DMS 273 treated with DMSO at 0.1 percent for 48 hours (cell line): ENCODE measurements at regions not wholly inside any gene's neighbourhood (a gene's known extent, or its start where the extent isn't known, plus 50 kb on each side); places are given as distances from the start of the nearest gene placed in this dataset.

Experiments
- DNase-seq: peaks from one replicate; lab custom pipeline; 2025; lab: John Stamatoyannopoulos, UW

DNA sequence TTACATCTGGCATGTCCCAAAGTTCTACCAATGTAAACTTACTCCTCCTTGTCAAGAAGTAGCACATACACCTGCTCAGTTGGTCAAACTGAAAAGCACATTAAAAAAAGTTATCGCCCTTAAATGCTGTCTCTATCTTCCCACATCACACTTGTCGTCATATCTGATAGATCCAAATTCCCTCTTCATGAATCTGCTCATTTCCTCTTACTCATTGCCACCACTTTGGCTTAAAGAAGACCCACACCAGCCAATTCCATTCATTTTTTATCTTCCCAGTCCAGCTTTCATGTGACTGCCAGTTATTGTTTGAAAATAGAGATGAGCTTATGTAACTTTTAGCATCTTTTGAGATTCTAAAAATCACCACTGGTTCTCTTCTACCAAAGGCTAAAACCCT lies 305.9 kb upstream of the MTNR1B start:
- no peak for DNase-seq

DNA sequence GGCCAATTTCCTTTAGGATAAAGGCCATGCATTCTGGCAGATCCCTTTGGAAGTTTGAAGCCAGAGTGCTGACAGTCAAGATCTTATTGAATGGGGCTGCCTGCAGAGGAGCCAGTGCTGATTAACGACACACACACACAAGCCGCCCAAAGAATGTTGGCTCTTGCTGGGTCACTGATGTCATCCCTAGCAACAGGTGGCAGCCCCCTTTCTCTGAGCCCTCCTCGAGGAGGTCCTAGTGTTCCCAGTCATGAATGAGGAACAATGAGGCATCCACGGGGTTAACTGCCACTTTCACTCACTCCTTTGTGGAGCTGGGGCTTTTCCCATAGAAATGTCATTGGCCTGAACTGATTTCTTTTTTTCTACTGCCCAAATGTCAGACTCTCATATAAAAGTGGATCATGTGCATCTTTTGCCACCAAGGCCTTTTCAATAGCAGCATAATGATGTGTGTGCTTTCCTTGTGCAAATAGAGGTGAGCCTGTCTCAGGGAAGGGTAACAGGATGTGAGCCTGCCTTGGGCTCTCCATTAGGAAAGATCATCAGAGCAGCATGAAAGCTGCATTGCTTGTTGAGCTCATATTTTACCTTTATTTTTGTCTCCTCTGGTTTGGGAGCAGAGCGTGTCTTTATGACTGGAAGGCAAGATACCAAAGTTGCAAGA lies 301.8 kb upstream of the MTNR1B start:
- DNase-seq, result no peak

GRCh38 chr11:92670308-92670890 lies 299.1 kb upstream of the MTNR1B start:
- DNase-seq, result no peak

- no peak for DNase-seq
These were observed 298.4 kb upstream of the MTNR1B start for GRCh38 chr11:92671081-92671480.

- DNase-seq, result no peak
These were observed 294.1 kb upstream of the MTNR1B start for GRCh38 chr11:92675303-92675702.

GRCh38 chr11:92675810-92676209 lies 293.6 kb upstream of the MTNR1B start:
- no peak for DNase-seq

- no peak for DNase-seq
These were observed 291.3 kb upstream of the MTNR1B start for GRCh38 chr11:92678008-92678611.

DNA sequence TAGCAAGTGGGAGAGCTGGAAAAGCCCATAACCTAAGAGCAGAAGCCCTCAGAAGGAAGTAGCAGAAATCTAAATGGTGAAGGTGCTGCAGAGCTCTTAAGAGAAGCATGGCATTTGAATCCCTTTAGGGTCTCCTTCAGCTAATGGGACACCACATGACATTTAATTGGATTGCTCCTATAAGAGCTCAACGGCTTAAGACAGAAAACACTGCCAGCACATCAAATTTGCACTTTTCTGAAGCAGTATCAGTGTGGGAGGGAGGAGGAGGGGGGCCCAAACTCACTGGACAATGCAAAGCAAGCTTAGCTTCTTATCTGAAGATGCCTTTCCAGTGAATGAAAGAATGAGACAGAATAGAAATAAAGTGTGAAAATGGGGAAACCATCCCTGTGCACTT lies 287.9 kb upstream of the MTNR1B start:
- DNase-seq, result no peak

DNA sequence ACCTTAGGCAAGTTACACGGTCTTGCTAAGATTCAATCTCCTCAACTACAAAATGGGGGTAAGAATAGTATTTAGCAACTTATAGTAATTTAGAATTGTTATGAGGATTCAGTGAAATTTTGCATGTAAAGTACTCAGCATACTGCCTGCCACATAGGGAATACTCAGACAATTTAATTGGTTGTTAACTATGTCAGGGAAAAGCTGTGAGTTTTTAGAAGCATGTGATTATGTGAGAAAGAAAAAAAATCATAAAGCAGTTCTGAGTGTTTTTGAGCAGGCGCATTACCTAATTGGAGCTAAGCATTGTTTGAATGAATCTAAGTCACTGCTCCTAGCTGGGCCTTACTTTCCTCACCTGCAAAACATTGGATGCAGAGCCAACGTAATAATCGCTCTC lies 287.3 kb upstream of the MTNR1B start:
- no peak for DNase-seq

GRCh38 chr11:92682952-92683351 lies 286.5 kb upstream of the MTNR1B start:
- DNase-seq, result no peak

- no peak for DNase-seq
These were observed 284.4 kb upstream of the MTNR1B start for GRCh38 chr11:92685049-92685448.

GRCh38 chr11:92687724-92688123 lies 281.7 kb upstream of the MTNR1B start:
- DNase-seq, result no peak

- DNase-seq, result no peak
These were observed 281.0 kb upstream of the MTNR1B start for GRCh38 chr11:92688416-92688815.

DNA sequence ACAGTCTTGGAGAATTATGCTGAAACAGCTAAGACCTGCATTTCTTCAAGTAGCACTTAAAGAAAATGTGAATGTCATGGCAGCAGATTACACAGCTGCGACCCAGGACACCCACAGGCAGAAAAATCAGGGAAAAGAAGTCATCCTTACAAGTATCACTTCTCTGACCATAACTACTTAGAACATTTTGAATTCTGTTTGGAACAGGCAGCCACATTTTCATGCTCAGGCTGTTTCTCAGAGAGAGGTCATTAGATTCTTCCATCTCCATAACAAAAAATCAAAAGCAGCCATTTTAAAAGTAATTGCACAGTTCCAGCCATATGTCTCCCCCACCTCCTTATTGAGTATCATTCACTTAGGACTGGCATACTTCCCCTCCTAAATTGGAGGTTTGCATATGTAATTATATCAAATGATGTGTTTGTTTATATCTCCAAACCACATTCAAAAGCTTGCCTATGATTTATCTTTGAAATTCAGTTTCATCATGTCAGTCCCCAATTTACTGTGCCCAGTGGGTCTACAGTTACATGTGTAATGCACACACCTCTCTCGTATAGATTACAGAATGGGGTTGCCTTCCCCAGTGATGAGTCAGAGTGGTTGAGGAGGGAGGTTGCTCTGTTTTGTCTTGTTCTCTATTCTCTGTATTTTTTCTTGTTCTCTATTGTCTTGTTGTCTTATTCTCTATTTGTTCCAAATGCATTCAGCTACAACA lies 276.5 kb upstream of the MTNR1B start:
- DNase-seq, result no peak

DNA sequence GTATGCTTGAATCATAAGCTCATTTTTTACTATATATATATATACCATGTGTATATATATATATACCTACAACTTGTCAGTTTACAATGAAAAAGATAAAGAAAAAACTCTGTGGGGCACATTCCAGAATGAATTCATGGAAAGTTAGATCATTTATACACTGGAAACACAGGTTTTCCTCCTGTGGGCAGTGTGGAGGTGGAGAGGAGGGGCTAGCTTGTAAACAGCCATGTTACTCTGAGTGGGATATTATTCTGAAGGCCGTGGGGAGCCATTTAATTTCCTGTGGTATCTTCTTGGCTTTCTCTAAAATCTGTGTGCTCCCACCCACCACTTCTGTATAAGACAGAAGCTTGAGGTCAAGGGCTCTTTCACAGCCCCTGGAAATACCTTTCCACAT lies 273.4 kb upstream of the MTNR1B start:
- no peak for DNase-seq

DNA sequence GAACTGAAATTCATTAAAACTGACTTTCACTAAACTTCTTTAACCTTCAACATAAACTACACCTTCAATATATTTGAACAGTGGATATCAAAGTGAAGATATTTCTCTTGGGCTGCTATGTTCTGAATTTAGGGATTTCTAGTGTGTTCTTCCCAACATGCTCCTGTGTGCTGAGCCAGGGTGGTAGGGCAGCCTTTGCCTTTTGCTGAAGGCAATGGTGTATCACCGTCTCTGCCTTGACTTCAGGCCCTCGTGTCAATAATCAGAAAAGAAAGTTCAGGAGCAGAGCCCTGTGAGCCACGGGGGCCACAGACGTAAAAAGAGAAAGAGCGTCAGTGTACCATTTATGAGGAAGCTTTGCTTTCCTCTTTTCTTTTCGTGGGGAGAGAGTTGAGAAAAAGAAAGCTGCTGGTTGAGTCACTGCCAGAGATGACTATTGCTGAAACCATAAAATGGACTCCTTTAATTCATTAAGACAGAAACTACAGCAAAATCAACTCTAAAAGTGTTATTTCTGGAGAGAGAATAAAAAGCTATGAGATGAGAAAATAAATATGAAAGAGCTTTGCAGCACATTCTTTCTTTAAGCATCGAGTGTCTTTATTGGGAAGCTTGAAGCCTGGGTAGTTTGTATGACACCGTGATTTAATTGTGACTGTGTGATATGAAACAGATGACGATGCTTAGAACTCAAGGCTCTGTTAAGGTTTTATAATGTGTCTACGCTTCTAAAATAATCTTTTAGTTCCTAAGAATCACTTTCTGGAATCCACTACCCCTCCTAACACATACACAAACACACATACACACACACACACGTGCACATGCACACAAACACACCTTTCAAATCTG lies 271.8 kb upstream of the MTNR1B start:
- no peak for DNase-seq

- no peak for DNase-seq
These were observed 270.7 kb upstream of the MTNR1B start for GRCh38 chr11:92698742-92699141.

DNA sequence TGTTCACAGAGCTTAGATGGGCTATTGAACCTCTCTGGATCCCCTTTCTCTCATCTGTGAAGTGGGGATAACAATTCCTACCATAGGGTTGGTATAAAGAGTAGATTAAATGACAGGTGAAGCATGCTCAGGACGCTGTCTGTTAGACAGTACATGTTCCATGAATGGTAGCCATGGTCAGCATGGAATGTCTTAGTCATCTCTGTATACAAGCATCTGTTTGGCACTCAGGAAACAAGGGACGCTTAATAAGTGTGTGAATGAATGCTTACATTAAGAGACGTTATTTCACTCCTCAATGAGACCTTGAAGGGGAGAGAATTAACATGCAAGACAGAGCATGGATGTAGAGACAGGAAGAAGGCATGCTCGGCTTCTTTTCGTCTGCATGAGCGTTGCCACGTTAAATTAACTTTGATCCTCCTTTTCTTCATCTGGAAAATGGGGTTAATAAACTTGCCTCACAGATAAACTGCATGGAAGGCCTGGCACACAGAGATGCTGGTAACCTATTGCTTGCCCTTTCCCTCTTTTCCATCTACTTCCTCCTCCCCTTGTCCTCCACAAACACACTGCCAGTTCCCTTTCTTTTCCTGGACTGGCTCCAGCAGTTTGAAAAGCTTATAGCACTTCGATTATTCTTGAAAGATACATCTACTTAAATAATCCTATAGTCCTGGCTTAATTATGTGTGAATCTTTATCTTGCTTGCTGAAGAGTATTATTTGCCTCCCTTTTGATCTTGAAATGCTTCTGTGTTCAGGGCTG lies 267.2 kb upstream of the MTNR1B start:
- DNase-seq, result no peak

- no peak for DNase-seq
These were observed 266.5 kb upstream of the MTNR1B start for GRCh38 chr11:92702805-92703448.

- no peak for DNase-seq
These were observed 266.0 kb upstream of the MTNR1B start for GRCh38 chr11:92703449-92703830.

DNA sequence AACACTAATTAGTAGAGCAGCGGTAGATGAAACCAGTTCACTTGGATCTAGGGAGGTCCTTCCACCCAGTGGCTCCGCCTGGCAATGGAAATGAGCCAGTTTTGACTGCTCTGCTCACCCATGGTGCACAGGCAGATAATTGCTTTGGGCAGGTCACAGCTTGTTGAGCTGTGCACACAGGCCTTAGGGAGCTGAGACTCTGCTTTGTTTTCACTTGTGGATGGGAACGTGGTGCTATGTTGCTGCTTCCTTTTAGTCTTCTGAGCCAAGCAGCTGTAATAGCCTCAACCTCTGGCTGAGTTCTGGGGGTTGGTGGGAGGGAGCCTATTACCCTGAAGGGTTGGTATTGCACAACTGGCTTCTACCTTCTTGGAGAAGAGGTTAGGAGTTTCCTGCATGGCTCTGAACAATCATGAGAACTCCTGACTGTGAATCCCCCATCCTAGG lies 262.3 kb upstream of the MTNR1B start:
- DNase-seq, result peak; percentile 42
